Loucy (cell line): ENCODE measurements at regions not wholly inside any gene's neighbourhood (a gene's known extent, or its start where the extent isn't known, plus 50 kb on each side); places are given as distances from the start of the nearest gene placed in this dataset.

Source experiments
- CTCF ChIP-seq: fragments of 200-600 bp; sonication (generic); conservative IDR thresholded peaks from 2 replicates; pipeline ENCODE4 v1.5.1; 2014; ENCODE audit warnings: mild to moderate bottlenecking, antibody characterized with exemption, low read length
- EZH2phosphoT487 ChIP-seq: fragments of 200-600 bp; IDR thresholded peaks from 2 replicates; pipeline ENCODE4 v1.6.1; 2018; ENCODE audit warnings: antibody characterized with exemption, mild to moderate bottlenecking, moderate library complexity, borderline replicate concordance

GRCh38 chr13:109288151-109288709, 498.2 kb downstream of the IRS2 start:
- TF ChIP-seq CTCF, result no peak
- TF ChIP-seq EZH2phosphoT487, result no peak
